ENCODE measurements at regions not wholly inside any gene's neighbourhood (a gene's known extent, or its start where the extent isn't known, plus 50 kb on each side); places are given as distances from the start of the nearest gene placed in this dataset.
A peak's percentile ranks its signal among the peaks of the same experiment; 100 is the strongest.

DNA sequence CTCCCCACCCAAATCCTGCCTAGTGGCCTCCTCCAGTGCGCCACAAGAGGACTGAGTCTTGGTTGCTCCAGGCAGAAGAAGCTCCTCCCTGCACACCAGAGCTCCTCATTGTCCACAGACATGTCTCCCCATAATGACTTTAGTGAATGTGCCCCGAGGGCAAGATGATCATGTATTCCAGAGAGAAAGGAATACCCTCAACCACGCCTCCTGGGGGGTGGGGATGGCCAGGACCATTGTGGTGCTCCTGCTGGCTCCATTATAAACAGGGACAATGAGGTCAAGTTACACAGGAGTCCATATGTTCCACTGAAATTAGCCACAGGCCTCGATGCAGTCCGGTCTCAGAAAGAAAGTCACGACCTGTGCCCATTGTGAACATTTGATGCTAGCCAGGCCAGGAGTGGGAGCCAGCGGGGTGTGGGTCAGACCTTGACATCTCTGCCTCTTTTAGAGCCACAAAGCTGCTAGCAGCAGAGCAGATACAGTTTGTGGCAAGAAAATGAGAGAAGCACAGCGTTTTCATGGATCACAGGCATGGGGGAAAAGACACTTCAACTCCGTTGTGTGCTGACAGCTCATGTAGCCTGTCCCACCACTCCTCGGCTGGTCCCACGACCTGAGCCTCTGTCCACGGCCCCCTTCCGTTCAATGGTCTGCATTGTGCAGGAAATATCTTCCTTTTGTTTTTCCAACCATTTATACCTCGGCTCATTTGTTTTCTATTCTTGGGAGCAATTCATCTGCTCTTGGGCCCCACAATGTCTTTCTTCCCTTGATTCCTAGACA lies 70.7 kb upstream of the FZD7 start:
- Mint-ChIP-seq H3K4me3 (peak overlapping the region in 1 of 4 donors; percentile 30), H3K36me3 (no peaks in the 10 kb centered on the region), H3K27me3 (no peaks in the 10 kb centered on the region), H3K9me3 (no peaks in the 10 kb centered on the region), H3K27ac (no peak overlapping the region), H3K4me1 (peaks cover 0 to 2% (median 0%) of the 10 kb centered on the region in 4 donors)
- Histone ChIP-seq H3K27me3 (ENCODE audit: control insufficient read depth, insufficient read depth, low read length) (no peaks in the 10 kb centered on the region), H3K36me3 (ENCODE audit: control insufficient read depth, insufficient read depth, low read length) (no peaks in the 10 kb centered on the region), H3K9me3 (ENCODE audit: control insufficient read depth in 2 of 2, low read length in 2 of 2) (no peaks in the 10 kb centered on the region), H3K27ac (ENCODE audit: insufficient read depth, low read length, poor library complexity, severe bottlenecking) (no peak overlapping the region), H3K4me1 (ENCODE audit: control insufficient read depth, insufficient read depth, low read length, poor library complexity, severe bottlenecking) (no peaks in the 10 kb centered on the region), H3K4me3 (ENCODE audit: low read depth, low read length) (no peak overlapping the region)
- ATAC-seq (ENCODE audit: low read depth in 2 of 2) (no peak), DNase-seq (no peak)

GRCh38 chr2:201964011-201964410 lies 69.6 kb upstream of the FZD7 start:
- H3K4me3 ChIP-seq (ENCODE audit: low read depth, low read length) = no peak overlapping the region
- H3K27ac ChIP-seq (ENCODE audit: insufficient read depth, low read length, poor library complexity, severe bottlenecking) = no peak overlapping the region
- no peaks in the 10 kb centered on the region for H3K4me1 ChIP-seq (ENCODE audit: control insufficient read depth, insufficient read depth, low read length, poor library complexity, severe bottlenecking)
- Mint-ChIP-seq H3K36me3 (no peaks in the 10 kb centered on the region), H3K4me1 (peaks cover 0 to 2% (median 0%) of the 10 kb centered on the region in 4 donors), H3K27me3 (no peaks in the 10 kb centered on the region), H3K4me3 (no peak overlapping the region), H3K27ac (peak overlapping the region in 1 of 3 donors; percentile 54), H3K9me3 (no peaks in the 10 kb centered on the region)
- ATAC-seq (ENCODE audit: low read depth in 2 of 2) = no peak
- H3K36me3 ChIP-seq (ENCODE audit: control insufficient read depth, insufficient read depth, low read length) = no peaks in the 10 kb centered on the region
- no peak for DNase-seq
- no peaks in the 10 kb centered on the region for H3K27me3 ChIP-seq (ENCODE audit: control insufficient read depth, insufficient read depth, low read length)
- no peaks in the 10 kb centered on the region for H3K9me3 ChIP-seq (ENCODE audit: control insufficient read depth in 2 of 2, low read length in 2 of 2)

DNA sequence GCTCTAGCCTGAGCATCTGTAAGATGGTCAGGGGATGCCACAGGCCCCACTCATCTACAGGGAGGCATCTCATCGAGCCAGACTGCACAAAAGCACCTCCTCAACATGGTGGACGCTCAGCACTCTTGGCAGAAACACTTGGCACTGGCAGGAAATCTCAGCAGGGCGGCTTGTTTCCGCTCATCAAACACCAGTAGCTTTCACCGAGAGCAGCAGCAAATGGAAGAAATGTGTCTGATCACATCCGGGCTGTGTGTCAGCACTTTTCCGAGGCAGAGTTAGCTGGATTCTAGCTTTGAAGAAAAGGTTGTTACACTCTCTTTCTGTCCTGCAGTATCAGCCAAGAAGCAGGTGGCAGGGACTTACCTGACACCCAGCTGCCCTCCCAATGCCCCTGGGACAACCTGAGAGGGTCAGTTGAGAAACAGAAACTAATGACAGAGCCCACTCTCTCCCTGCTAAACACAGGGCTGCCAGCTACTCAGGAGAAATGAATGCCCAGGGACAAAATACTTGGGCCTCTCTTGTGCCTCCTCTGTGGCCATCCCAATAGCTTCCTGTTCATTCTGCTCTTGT lies 68.9 kb upstream of the FZD7 start:
- Histone ChIP-seq H3K27me3 (ENCODE audit: control insufficient read depth, insufficient read depth, low read length) (no peaks in the 10 kb centered on the region), H3K4me3 (ENCODE audit: low read depth, low read length) (no peak overlapping the region), H3K4me1 (ENCODE audit: control insufficient read depth, insufficient read depth, low read length, poor library complexity, severe bottlenecking) (no peaks in the 10 kb centered on the region), H3K27ac (ENCODE audit: insufficient read depth, low read length, poor library complexity, severe bottlenecking) (no peak overlapping the region), H3K9me3 (ENCODE audit: control insufficient read depth in 2 of 2, low read length in 2 of 2) (no peaks in the 10 kb centered on the region), H3K36me3 (ENCODE audit: control insufficient read depth, insufficient read depth, low read length) (no peaks in the 10 kb centered on the region)
- Mint-ChIP-seq H3K27me3 (no peaks in the 10 kb centered on the region), H3K27ac (peak overlapping the region in 2 of 3 donors; percentile 52 to 54), H3K4me1 (peaks cover 0 to 2% (median 0%) of the 10 kb centered on the region in 4 donors), H3K4me3 (no peak overlapping the region), H3K9me3 (no peaks in the 10 kb centered on the region), H3K36me3 (no peaks in the 10 kb centered on the region)
- DNase-seq (peak in 2 of 3 donors; percentile 40 to 66), ATAC-seq (ENCODE audit: low read depth in 2 of 2) (peak; percentile 43 to 72)

- H3K27ac Mint-ChIP-seq = peak overlapping the region in 1 of 3 donors; percentile 54
- no peaks in the 10 kb centered on the region for H3K9me3 ChIP-seq (ENCODE audit: control insufficient read depth in 2 of 2, low read length in 2 of 2)
- no peak overlapping the region for H3K4me3 Mint-ChIP-seq
- H3K36me3 Mint-ChIP-seq = no peaks in the 10 kb centered on the region
- H3K9me3 Mint-ChIP-seq = no peaks in the 10 kb centered on the region
- H3K27ac ChIP-seq (ENCODE audit: insufficient read depth, low read length, poor library complexity, severe bottlenecking) = no peak overlapping the region
- no peak overlapping the region for H3K4me3 ChIP-seq (ENCODE audit: low read depth, low read length)
- DNase-seq (no peak), ATAC-seq (ENCODE audit: low read depth in 2 of 2) (no peak)
- no peaks in the 10 kb centered on the region for H3K27me3 Mint-ChIP-seq
- no peaks in the 10 kb centered on the region for H3K36me3 ChIP-seq (ENCODE audit: control insufficient read depth, insufficient read depth, low read length)
- H3K4me1 Mint-ChIP-seq = peaks cover 0 to 2% (median 0%) of the 10 kb centered on the region in 4 donors
- H3K27me3 ChIP-seq (ENCODE audit: control insufficient read depth, insufficient read depth, low read length) = no peaks in the 10 kb centered on the region
- H3K4me1 ChIP-seq (ENCODE audit: control insufficient read depth, insufficient read depth, low read length, poor library complexity, severe bottlenecking) = no peaks in the 10 kb centered on the region
These were observed 68.1 kb upstream of the FZD7 start for GRCh38 chr2:201965550-201965949.

GRCh38 chr2:201966691-201967438 lies 66.8 kb upstream of the FZD7 start:
- Mint-ChIP-seq H3K9me3 (no peaks in the 10 kb centered on the region), H3K36me3 (no peaks in the 10 kb centered on the region), H3K27ac (no peak overlapping the region), H3K27me3 (no peaks in the 10 kb centered on the region), H3K4me1 (peaks cover 0 to 2% (median 0%) of the 10 kb centered on the region in 4 donors), H3K4me3 (no peak overlapping the region)
- Histone ChIP-seq H3K27me3 (ENCODE audit: control insufficient read depth, insufficient read depth, low read length) (no peaks in the 10 kb centered on the region), H3K36me3 (ENCODE audit: control insufficient read depth, insufficient read depth, low read length) (no peaks in the 10 kb centered on the region), H3K4me3 (ENCODE audit: low read depth, low read length) (no peak overlapping the region), H3K4me1 (ENCODE audit: control insufficient read depth, insufficient read depth, low read length, poor library complexity, severe bottlenecking) (no peaks in the 10 kb centered on the region), H3K27ac (ENCODE audit: insufficient read depth, low read length, poor library complexity, severe bottlenecking) (no peak overlapping the region), H3K9me3 (ENCODE audit: control insufficient read depth in 2 of 2, low read length in 2 of 2) (no peaks in the 10 kb centered on the region)
- ATAC-seq (ENCODE audit: low read depth in 2 of 2) (no peak), DNase-seq (no peak)

DNA sequence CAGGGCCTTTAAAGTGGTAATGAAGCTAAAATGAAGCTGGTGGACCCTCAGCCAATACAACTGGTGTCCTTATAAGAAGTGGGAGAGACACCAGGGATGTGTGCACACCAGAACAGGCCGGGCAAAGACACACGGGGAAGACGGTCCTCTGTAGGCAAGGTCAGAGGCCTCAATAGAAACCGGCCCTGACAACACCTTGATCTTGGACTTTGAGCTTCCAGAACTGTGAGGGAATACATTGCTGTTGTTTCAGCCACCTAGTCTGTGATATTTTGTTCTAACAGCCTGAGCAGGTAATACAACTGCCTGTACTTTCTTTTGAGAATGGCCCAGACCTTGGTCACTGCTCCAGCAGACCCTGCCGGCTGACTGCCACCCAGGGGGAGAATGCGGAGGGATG lies 65.6 kb upstream of the FZD7 start:
- Histone ChIP-seq H3K4me3 (ENCODE audit: low read depth, low read length) (no peak overlapping the region), H3K27me3 (ENCODE audit: control insufficient read depth, insufficient read depth, low read length) (no peaks in the 10 kb centered on the region), H3K36me3 (ENCODE audit: control insufficient read depth, insufficient read depth, low read length) (no peaks in the 10 kb centered on the region), H3K27ac (ENCODE audit: insufficient read depth, low read length, poor library complexity, severe bottlenecking) (no peak overlapping the region), H3K9me3 (ENCODE audit: control insufficient read depth in 2 of 2, low read length in 2 of 2) (no peaks in the 10 kb centered on the region), H3K4me1 (ENCODE audit: control insufficient read depth, insufficient read depth, low read length, poor library complexity, severe bottlenecking) (no peaks in the 10 kb centered on the region)
- no peak for ATAC-seq (ENCODE audit: low read depth in 2 of 2)
- Mint-ChIP-seq H3K4me3 (no peak overlapping the region), H3K4me1 (peaks cover 0 to 2% (median 0%) of the 10 kb centered on the region in 4 donors), H3K27ac (no peak overlapping the region), H3K36me3 (no peaks in the 10 kb centered on the region), H3K9me3 (peaks cover 0 to 2% (median 0%) of the 10 kb centered on the region in 7 donors), H3K27me3 (no peaks in the 10 kb centered on the region)
- no peak for DNase-seq

GRCh38 chr2:201968476-201968875 lies 65.2 kb upstream of the FZD7 start:
- H3K27ac Mint-ChIP-seq = no peak overlapping the region
- H3K36me3 Mint-ChIP-seq = no peaks in the 10 kb centered on the region

More at GRCh38 chr2:201968476-201968875, 65.2 kb upstream of the FZD7 start:
- ATAC-seq (ENCODE audit: low read depth in 2 of 2) (no peak), DNase-seq (no peak)
- Mint-ChIP-seq H3K4me3 (no peak overlapping the region), H3K27me3 (no peaks in the 10 kb centered on the region), H3K9me3 (peaks cover 0 to 2% (median 0%) of the 10 kb centered on the region in 7 donors), H3K4me1 (peaks cover 0 to 2% (median 0%) of the 10 kb centered on the region in 4 donors)
- Histone ChIP-seq H3K4me1 (ENCODE audit: control insufficient read depth, insufficient read depth, low read length, poor library complexity, severe bottlenecking) (no peaks in the 10 kb centered on the region), H3K9me3 (ENCODE audit: control insufficient read depth in 2 of 2, low read length in 2 of 2) (no peaks in the 10 kb centered on the region), H3K4me3 (ENCODE audit: low read depth, low read length) (no peak overlapping the region), H3K27ac (ENCODE audit: insufficient read depth, low read length, poor library complexity, severe bottlenecking) (no peak overlapping the region), H3K36me3 (ENCODE audit: control insufficient read depth, insufficient read depth, low read length) (no peaks in the 10 kb centered on the region), H3K27me3 (ENCODE audit: control insufficient read depth, insufficient read depth, low read length) (no peaks in the 10 kb centered on the region)

Measured in CD4-positive, CD25-positive, alpha-beta regulatory T cell (primary cell).